GM18499 (cell line): ENCODE measurements at regions not wholly inside any gene's neighbourhood (a gene's known extent, or its start where the extent isn't known, plus 50 kb on each side); places are given as distances from the start of the nearest gene placed in this dataset.

Experiments
- ATAC-seq: cut with Tn5 transposase; IDR thresholded peaks from one replicate; pipeline ENCODE4 v1.9.1; 2021; ENCODE audit warnings: moderate number of reproducible peaks; ENCODE audit not compliant: insufficient read depth, unreplicated experiment

GRCh38 chr13:58852076-58852475, 1220.5 kb downstream of the PCDH17 start:
- ATAC-seq = no peak

DNA sequence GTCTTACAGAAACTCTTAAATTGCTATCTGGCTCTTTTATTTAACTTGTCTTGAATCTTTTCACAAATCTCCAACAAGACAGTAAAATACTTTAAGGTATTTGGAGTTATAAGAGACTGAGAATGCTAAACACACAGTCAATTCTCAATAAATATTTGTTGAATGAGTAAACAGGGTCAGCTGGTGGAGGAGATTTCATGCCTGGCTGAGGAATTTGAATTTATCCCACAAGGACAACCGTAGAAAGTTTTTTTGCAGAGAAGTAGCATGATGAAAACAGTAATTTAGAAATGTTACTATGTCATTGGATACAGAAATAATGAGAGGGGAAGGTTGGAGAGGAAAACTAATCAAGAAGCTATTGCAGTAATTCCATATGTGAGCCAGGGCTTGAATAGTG, 1223.7 kb downstream of the PCDH17 start:
- no peak for ATAC-seq

GRCh38 chr13:58858870-58859371, 1227.4 kb downstream of the PCDH17 start:
- no peak for ATAC-seq

- no peak for ATAC-seq
These were observed 1233.7 kb downstream of the PCDH17 start for GRCh38 chr13:58865286-58865685.

- ATAC-seq = no peak
These were observed 1238.0 kb downstream of the PCDH17 start for GRCh38 chr13:58869566-58869965.

DNA sequence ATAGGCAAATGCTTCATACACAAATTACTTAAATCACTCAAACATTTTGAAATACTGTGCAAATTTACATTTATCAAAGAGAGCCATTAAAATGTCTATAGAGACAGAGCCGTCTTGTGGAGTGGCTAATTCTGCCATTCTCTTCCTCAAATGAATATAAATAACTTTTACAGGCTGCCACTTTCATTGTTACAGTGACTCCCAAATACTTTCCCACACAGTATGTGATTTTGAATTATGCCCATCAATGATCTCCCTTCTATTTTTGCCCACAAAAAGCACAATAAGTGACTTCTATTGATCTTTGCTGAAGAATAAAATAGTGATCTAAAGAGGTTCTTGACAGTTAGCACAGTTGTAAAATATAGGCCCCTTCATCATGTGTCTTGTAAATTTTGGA, 1244.9 kb downstream of the PCDH17 start:
- ATAC-seq = no peak

- no peak for ATAC-seq
These were observed 1247.6 kb downstream of the PCDH17 start for GRCh38 chr13:58879114-58879513.

DNA sequence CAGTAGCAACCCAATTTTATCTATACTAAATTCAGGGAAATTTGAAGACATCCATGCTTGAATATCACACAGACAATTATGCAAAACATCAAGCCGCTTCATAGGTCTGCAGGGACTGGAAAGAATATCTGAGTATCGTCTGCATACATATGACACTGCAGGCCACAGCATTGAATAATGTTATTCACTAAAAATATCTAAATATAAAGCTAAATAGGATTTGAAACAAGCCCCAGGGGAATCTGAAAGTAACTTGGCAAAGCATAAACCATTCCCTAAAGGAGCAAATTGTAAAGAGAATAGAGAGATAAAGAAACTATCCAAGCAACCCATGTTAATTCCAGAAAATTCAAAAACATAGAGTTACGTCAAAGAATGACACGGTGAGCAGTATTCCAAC, 1251.0 kb downstream of the PCDH17 start:
- no peak for ATAC-seq

DNA sequence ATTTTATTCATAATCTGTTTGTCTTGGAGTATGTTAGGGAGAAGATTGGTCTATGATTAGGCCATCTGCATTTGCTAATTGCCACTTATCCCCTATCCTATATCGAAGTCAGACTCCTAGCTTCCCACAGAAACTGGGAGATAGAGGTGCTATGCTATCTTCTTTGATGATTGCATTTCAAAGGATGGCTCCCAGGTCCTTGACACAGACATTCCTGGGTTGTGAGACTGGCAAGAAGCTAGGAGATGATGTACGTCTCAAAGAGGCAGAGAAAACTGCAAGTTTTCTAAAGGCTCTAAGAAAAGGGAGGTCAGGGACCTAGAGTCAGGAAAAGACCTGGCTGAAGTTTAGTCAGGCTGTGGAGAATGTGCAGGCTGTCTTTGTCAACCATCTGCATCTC, 1251.9 kb downstream of the PCDH17 start:
- no peak for ATAC-seq

DNA sequence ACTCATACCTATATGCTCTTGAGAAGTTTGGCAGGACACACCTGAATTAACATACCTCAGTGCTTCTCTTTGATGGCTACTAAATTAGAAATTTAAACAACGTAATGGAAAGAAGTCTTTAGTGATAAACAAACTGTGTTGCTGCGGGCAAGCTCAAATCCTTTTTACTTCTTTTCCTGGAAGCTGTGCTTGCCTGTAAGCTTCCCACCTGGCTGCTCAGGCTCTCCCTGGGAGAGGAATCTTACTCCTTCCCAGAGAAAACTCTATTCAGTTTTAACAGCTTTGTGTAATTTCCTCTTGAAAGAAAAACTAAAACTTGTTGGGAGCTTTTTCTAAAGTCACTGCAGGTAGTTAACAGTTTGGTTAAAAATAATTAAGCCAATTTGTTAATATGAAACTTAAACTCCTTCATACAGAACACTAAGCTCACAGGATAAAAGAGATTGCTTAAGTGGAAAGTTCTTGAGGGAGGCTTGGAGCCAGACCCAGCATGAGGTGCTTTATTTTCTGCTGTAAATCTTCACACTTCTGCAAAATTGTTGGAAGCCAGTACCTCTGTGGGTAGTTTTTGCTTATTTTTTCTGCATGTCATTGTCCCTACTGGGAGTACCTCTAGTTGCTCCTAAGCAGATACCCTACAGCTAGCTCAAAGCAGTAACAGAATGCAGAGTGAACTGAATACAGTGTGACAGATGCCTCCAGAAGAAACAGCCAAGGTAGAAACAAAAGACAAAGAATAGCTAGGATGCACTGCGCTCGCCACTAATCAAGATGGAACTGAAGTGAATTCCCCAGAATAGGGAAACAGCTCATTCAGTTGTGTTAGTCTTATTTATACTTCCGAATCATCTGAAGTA, 1253.0 kb downstream of the PCDH17 start:
- ATAC-seq = no peak

- no peak for ATAC-seq
These were observed 1257.9 kb downstream of the PCDH17 start for GRCh38 chr13:58889474-58889873.

GRCh38 chr13:58893396-58893795, 1261.9 kb downstream of the PCDH17 start:
- no peak for ATAC-seq

GRCh38 chr13:58906329-58907007, 1257.3 kb downstream of the DIAPH3 start:
- no peak for ATAC-seq

GRCh38 chr13:58907347-58907746, 1256.4 kb downstream of the DIAPH3 start:
- no peak for ATAC-seq

- no peak for ATAC-seq
These were observed 1255.6 kb downstream of the DIAPH3 start for GRCh38 chr13:58908019-58908679.

DNA sequence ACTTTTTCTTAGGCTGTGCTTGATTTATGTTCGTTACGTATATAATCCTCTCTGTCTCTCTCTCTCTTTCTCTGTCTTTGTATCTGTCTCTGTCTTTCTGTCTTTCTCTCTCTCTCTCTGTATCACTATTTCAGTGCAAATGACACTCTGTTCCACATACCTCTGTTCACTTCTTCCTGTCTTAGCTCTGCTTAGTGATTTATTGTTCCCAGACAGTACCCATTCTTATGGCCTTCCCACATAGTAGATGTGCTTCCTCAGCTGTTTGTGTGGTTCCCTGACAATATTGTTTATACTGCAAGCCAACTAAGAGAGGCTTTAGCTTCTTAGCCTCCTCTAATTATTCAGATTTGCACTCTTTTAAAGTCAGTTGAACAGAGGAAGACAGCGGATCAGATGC, 1244.2 kb downstream of the DIAPH3 start:
- ATAC-seq = no peak

GRCh38 chr13:58921129-58921528, 1242.6 kb downstream of the DIAPH3 start:
- ATAC-seq = no peak

DNA sequence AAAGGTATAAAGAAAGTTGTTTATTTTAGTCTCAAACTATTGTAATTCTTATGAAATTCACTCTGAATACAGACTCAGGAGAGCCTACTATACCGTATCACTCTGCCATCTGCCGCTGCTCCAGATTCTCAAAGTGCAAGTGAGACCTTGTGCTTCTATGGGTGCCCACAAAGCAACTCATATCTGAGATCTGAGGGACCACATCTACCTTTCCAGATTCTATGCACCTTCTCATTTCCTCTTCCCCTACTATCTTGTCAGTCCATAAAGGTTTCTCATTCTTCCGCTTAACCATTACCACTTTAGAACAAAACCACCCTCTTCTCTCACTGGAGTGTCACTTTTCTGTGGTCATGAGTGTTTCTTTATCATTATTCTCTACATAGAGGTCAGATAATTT, 1236.9 kb downstream of the DIAPH3 start:
- ATAC-seq = no peak

DNA sequence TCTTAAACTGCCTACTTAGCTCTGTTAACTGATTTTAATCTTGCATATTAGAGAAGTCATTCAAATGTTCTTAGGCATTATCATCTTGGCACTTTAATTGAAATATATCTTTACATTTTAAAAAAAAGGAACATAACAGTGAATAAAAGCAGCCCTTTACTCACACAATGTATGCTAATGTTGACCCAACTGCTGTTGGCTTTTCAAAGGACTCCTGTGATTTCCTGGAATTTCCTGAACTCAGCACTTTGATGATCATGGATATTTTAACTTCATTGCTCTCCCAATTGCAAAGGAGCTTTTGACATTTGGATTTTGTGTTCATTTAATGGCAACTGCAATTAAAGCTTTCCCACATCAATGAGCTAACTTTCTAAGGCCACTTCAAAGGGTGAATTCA, 1230.3 kb downstream of the DIAPH3 start:
- ATAC-seq = no peak

GRCh38 chr13:58935689-58936088, 1228.0 kb downstream of the DIAPH3 start:
- no peak for ATAC-seq

DNA sequence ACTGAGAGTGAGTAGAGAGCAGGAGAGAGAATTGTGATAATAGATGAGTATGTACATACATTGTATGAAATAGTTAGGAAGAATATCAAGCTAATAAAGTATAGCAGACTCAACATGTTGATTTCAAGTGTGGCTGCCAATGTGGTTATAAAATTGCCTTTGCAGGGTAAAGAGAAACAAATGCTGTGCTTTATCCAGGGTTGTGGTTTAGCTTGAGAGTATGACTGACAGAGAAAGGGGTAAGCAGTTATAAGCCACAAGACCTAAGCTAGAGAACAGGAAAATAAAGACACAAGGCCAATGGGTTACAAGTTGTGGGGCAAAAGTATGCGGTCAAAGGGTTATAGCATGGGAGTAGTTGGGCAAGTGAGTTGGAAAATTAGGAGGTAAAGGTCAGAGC, 1217.5 kb downstream of the DIAPH3 start:
- ATAC-seq = no peak
